Kidney glomerular epithelial cell (primary cell): ENCODE measurements at regions not wholly inside any gene's neighbourhood (a gene's known extent, or its start where the extent isn't known, plus 50 kb on each side); places are given as distances from the start of the nearest gene placed in this dataset.

ENCODE experiments used
- DNase-seq: peaks from one replicate; lab custom pipeline; 2025; lab: John Stamatoyannopoulos, UW

- no peak for DNase-seq
These were observed 291.8 kb downstream of the CHRM3 start for GRCh38 chr1:239678181-239678580.

- DNase-seq, result no peak
These were observed 295.7 kb downstream of the CHRM3 start for GRCh38 chr1:239682046-239682445.

GRCh38 chr1:239682960-239683359, 296.6 kb downstream of the CHRM3 start:
- no peak for DNase-seq

DNA sequence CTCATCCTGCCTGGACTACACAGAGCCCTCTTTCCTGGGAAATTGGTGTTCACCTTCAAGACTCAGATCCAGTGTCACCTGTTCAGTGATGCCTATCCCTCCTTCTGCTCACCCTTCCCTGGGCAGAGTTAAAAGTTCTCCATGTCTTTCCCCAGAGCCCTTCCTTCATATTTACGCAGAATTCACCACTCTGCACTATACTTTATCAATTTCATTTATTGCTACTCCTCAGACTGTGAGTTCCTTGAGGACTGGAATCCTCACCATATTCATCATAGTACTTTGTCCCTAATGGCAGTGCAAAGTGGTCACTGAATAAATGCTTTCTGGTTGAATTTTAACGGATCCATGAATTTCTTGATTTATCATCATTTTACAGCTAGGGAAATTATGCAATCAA, 300.0 kb downstream of the CHRM3 start:
- no peak for DNase-seq

- no peak for DNase-seq
These were observed 309.9 kb downstream of the CHRM3 start for GRCh38 chr1:239696317-239696716.

GRCh38 chr1:239700667-239701066, 314.3 kb downstream of the CHRM3 start:
- no peak for DNase-seq

DNA sequence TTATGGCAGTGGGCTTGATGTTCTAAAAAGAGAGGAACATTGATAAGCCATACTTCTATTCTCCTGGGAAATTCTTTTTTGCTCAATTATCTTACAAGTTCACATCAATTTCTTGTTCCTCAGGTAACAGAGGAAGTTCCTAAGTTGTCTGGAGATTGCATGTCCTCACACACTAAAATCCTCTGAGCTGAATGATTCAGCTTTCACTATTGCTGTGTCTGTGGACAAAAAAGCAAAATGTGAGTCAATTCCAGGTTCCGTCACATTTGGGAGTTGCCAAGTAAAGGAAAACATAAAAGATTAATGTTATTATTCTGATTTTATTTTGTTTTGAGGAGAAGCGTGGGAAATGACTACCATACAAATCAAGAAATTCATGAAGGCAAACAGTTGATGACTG, 316.7 kb downstream of the CHRM3 start:
- DNase-seq, result no peak

GRCh38 chr1:239706245-239706892, 320.0 kb downstream of the CHRM3 start:
- no peak for DNase-seq

DNA sequence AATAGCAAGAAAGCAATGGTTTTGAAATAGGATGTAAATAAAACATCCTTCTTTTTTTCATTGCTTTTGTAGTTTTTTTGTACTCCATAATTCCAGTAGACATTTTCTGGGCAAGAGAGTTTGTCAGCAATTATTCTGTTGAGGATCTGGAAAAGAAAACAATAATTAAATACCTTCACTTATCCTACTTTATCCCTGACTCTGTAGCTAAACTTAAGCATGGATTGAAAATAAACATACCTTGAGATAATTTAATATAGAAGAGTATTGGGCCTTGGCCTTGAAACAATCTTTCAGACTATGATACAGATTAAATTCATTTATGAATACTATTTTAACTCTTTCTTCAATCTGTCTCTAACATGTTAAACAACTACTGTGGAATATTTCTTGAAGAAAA, 321.2 kb downstream of the CHRM3 start:
- DNase-seq, result no peak

- DNase-seq, result no peak
These were observed 322.3 kb downstream of the CHRM3 start for GRCh38 chr1:239708622-239709021.

- no peak for DNase-seq
These were observed 325.4 kb downstream of the CHRM3 start for GRCh38 chr1:239711768-239712167.

DNA sequence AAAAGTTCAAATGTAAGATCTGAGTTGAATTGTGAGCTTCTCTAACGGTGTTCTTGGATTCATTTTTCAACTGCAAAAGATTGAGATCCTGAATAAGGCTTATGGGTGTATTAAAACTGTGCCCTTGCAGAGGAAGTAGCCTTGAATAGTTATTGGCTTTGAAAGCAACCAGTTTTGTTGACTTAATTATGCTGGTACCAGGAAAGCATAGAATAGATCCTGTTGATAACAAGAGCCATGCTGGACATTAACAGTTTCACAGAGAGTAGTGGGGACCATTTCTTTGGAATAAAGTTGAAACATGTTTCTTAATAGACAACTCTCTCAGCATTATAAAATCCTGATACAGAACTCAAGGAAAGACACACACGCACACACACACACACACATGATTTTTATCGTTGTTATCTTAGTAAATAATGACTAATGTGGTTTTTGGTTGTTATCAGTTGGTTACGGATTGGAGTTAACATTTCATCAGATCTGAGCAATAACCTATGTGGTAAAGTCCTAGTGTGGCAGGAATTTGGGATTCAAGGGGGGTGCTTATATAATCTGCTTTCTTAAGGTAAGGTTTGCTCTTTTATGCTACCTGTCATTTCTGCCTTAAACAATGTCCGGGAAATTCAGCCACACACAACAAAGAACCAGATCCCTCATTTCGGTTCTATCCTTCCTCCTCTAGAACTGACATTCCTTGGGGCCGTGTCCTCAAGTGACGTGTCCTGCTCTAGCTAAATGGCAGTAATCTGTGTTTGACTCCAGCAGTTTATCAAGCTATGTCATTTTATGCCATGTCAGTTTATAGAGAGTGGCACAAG, 330.9 kb downstream of the CHRM3 start:
- DNase-seq, result no peak

DNA sequence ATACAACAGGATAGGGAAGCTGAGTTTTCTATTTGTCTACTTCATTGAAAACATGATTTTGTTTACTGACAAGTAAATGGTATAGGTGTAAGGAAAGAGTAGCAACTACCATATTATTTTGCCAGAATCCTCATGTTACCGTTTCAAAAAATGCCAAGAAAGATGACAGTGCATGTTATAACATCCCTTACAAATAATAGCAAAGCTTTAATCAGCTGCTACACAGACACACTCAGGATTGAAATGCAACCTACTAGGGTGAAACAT, 331.5 kb downstream of the CHRM3 start:
- no peak for DNase-seq

GRCh38 chr1:239718571-239718970, 332.2 kb downstream of the CHRM3 start:
- no peak for DNase-seq

GRCh38 chr1:239718997-239719628, 332.7 kb downstream of the CHRM3 start:
- no peak for DNase-seq

DNA sequence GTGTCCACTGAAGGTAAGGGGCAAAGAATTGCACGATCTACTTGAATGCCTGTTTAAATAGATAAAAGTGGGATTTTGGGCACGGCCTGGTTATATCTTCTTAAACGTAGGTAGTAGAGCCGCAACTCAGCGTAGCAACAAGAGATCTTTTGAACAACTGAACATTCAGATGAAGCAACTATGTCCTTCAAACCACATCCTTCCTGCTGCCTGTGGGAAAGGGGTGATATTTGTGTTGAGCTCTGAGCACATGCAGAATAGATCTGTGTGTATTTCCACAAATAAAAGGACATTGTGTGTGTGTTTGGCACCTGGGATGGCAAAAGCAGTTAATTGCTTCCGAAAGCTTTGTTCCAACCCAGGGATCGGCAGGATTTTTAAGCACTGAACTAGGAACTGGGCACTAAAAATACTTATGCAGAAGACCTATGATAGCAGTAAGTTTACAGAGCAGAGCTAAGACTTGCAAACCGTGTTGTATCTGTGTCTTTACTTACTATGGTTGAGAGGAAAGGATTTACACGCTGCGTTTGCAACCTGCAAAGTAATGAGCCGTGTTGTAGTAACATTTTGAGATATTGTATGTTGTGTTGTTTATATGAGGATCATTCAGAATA, 333.4 kb downstream of the CHRM3 start:
- DNase-seq, result no peak

GRCh38 chr1:239722035-239722434, 335.7 kb downstream of the CHRM3 start:
- no peak for DNase-seq

DNA sequence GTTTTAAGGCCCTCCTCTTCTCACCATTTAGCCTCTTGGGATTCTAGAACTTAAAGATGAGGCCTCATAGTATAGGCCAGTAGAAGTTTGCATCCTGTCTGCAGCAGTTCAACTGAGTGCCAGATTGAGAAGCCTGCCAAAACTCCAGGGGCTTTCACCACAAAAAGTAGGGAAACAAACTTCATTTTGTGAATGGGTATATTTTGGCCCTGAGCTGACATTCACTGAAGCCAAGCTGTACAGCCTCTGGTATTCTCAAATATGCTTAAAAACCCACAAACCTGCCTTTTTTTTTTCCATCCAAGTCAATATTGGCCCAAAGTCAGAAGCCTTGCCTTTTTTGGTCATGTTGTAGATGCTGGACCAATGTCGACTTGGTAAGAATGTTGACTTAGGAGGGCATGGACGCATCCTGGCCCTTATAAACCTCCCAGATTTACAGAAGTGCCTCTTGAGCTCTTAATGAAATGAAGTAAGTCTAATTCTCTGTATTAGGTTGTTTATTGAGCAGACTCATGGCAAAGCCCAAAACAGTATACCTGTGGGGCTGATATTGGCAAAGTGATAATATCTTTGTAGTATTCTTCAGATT, 337.5 kb downstream of the CHRM3 start:
- no peak for DNase-seq

GRCh38 chr1:239725371-239725770, 339.0 kb downstream of the CHRM3 start:
- no peak for DNase-seq

DNA sequence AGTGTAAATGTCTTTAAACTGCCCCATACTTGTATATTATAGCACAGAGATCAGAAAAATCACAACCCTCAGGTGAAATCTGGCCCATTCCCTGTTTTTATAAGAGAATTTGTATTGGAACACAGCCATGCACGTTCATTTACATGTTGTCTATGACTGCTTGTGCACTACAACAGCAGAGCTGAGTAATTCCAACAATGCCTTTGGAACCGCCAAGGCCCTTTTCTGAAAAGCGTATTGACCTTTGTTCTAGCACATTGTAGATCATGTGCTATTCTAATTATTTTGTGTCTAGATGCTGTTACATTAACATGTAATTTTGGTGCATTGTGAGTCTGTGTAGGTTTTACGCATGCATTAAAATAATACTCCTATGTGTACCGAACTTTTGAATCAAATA, 339.6 kb downstream of the CHRM3 start:
- no peak for DNase-seq

- no peak for DNase-seq
These were observed 344.0 kb downstream of the CHRM3 start for GRCh38 chr1:239730378-239730777.

- DNase-seq, result no peak
These were observed 344.8 kb downstream of the CHRM3 start for GRCh38 chr1:239731082-239731748.
